SKM-1 (cell line): ENCODE measurements at regions not wholly inside any gene's neighbourhood (a gene's known extent, or its start where the extent isn't known, plus 50 kb on each side); places are given as distances from the start of the nearest gene placed in this dataset.

Source experiments
- DNase-seq: peaks from one replicate; lab custom pipeline; 2025; ENCODE audit not compliant: unreplicated experiment; lab: John Stamatoyannopoulos, UW

DNA sequence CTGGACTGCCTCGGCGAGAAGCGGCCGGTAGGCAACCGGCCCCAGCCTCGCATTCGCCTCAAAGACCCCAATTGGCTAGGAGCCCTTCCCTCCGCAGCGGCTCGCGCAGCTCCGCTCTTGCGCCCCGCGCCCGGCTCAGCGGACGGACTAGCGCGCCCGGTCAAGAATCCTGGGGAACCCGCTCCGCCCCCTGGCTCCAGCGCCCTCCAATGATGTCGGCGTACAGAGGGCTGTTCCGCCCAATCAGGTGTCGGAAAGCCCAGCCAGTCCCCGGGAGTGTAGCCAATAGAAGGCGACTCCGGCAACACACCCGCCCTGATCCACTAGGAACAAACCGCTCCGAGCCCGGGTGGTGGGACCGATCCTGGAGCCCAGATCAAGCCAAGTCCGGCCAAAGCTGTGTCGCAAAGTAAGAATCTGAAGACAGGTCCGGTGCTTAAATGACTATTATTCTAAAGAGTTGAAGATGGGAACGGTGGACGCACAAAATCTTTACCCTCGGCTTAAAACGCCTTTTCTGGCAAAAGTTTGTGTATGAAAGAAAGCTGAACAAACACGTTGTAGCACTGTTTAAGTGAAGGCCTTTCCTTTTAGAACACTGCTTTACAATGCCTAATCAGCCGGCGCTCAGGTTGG, 132.2 kb downstream of the OGFRL1 start:
- peak; percentile 20 for DNase-seq

GRCh38 chr6:71421611-71422010, 133.0 kb downstream of the OGFRL1 start:
- no peak for DNase-seq

DNA sequence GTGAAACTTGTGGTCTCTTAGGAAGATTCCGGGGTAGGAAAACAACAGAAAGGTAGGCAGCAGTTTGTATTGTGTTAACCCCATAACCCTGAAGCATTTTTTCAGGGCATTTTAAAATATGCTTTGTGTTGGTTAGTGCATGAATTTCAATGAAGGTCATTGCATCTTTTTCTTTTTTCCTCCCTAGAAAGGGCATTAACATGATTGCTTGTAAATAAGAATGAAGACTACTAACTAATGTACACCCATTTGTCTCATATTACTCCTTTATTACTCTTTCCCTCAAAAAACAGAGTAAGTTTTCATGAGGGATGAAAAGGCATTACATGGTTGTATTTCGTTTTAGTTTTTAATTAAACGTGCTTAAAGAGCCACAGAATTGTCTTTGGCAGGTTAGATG, 141.4 kb downstream of the OGFRL1 start:
- DNase-seq, result no peak

DNA sequence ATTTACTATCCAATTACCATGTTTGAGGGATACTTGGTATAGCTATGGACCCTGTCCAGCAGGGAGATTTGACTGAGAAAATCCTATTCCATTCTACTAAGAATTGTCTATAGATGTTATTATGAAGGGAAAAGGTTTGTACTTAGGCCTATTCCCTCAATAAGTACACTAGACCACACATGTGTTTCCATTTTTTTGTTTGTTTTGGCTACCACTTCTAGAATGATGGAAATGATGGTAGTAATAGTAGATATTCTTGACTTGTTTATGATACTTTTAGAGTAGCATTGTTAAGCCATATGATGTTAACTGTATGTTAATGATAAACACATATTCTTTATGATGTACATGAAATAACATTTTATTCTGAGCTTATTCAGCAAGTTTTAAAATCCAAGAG, 144.8 kb downstream of the OGFRL1 start:
- no peak for DNase-seq

GRCh38 chr6:71444222-71444621, 155.6 kb downstream of the OGFRL1 start:
- DNase-seq, result no peak

DNA sequence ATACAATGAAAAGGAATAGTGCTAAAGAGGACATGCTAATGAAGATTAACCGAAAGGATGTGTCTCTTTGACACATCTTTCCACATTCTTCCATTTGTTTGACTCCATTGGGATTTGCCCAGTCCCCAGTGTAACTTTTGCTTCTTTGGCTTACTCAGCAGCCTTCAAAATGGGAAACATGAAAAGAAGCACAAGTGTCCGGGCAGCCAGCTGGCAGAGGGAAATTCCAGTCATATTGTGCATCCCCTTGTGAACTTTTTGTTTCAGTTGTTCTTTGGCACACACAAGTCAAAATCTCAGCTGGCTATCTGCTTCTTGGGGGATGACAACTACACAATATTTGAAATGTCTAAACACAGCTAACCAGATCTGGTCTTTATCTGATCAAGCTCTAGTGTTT, 157.4 kb downstream of the OGFRL1 start:
- no peak for DNase-seq

DNA sequence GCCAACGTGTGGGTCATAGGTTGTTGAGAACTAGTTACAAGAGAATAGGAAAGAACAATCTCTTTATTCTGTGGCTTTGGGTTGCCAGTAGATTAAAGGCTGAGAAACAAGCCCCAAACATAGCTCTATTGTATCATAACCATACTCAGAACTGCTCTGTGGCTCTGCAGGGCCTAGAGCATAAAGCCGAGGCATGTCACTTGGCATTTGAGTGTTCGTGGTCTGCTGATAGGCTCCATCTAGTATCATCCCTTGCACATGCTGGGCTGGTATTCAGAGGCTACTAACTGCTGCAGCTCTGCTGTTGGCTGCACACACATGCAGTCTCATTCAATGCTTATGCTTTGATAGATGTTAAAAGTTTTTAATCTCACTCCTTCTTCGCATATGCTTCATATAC, 157.9 kb downstream of the OGFRL1 start:
- no peak for DNase-seq

DNA sequence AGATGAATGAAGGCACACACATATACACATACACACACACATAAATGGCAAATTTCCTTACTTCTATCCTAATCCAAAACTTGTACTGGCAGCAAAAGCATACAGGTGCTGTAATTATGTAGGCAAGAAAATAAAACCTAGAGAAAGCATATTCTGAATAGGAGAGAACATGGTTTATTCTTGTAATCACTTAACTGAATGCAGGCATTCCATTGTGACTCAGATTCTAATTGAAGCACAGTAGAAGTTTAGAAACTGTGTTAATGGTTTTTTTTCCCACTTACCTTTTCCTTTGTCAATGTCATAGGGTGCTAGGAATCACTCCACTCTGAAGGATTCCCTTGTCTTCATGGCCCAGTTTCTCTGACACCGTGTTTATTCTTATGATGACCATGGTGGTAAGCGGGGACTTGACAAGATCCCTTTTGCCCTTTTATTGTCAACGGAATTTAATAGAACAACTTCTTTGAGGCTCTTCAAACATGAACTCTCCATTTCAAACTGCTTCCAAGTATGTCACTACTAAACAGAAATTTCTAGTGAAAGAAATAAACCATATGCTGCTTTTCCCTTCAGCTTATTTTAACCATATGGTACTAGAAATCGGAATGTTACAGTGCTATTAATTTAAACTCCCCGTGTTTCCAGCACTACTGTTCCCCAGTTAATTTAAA, 164.2 kb downstream of the OGFRL1 start:
- no peak for DNase-seq

- DNase-seq, result no peak
Measured at GRCh38 chr6:71453371-71453706, 164.7 kb downstream of the OGFRL1 start.

GRCh38 chr6:71454056-71454455, 165.4 kb downstream of the OGFRL1 start:
- DNase-seq, result peak; percentile 21

DNA sequence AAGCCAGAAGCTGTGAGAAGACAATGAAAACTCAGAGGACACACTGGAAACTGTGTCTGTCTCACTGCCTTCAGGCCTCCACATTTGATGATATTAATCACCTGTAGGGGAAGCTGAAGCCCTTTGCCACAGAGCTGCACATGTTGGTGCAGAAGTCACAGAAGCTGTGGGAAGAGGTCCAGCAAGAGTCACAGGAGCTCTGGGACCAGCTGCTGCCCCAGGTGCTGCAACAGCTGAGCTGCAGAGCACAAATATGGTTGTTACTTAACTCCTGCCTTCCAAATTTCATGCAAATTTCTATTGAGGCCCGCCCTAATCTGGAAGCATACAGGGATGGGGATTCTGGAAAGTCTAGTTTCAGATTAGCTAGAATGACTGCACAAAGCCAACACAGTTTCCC, 169.3 kb downstream of the OGFRL1 start:
- DNase-seq, result no peak

- DNase-seq, result no peak
Measured at GRCh38 chr6:71459162-71459561, 170.6 kb downstream of the OGFRL1 start.

DNA sequence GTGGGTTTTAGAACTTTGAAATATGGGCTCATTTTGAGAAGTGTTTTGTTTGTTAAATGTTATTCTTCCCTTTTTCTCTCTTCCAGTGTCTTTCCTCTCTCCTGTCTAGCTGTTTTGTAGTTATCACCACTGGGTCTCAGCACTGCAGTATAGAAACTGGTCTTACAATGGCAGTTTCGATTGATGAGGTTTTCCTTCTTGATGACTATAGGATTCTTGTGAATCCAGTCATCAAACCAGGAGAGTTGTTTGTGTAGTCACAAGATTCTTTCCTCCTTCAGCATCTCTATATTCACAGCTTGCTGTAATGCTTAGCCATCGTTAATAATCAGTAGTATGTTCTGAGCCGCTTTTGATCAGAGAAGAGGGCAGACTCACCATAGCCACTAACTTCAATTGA, 172.3 kb downstream of the OGFRL1 start:
- no peak for DNase-seq

DNA sequence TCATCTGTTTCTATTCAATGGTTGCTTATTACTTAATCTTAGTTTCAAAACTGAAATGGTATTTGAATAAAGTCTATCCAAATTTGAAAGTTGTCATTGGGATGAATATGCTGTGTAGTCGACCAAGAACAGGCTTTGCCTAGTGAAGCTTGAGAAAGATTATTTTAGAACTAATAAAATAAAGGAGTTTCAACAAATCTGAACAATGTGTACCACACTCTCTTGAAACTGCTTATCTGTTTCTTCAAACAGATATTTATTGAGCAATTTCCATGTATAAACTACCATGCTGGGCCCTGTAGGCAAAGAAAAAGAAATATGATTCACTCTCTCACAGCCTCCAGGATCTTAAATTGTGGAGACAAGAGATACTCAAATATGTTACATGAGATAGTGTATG, 174.4 kb downstream of the OGFRL1 start:
- DNase-seq, result no peak

- no peak for DNase-seq
Measured at GRCh38 chr6:71465096-71465495, 176.5 kb downstream of the OGFRL1 start.

- DNase-seq, result no peak
Measured at GRCh38 chr6:71466362-71466761, 177.8 kb downstream of the OGFRL1 start.

GRCh38 chr6:71468038-71468437, 179.4 kb downstream of the OGFRL1 start:
- no peak for DNase-seq

DNA sequence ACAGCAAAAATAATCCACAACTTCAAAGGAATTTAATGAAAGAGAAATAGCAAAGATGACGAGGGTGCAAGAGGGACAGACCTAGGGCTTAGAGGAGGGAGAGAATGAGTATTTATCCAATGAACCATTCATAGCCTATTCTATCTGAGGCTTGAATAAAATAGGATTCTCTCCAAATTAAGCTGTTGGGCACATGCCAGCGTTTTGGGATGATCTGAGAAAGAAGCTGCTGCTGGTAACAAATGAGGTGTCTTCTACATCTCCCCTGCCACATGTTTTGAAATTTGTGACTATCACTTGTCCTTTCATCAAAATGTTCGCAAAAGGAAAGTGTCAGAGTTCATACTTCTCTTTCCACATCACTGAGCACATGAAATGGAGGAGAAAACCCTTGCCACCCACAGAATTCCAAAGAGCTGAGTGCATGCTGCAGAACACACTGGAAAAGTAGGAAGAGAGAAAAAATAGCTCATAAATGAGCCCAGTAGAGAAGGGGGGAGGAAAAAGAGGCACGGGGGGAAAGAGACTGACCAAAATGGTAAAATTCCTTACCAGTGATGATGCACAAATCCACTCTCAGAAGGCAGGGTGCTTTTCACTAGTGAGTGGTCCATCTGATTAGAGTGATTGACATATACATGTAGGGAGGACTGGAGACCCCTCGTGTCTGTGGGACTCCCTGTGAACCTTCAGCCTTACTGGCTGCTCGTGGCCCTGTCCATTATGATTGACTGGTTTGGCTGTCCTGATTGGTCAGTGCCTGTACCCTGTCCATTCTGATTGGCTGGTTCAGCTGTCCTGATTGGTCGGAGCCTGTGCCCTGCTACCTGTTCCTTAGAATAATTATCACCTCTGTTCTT, 180.5 kb downstream of the OGFRL1 start:
- no peak for DNase-seq

DNA sequence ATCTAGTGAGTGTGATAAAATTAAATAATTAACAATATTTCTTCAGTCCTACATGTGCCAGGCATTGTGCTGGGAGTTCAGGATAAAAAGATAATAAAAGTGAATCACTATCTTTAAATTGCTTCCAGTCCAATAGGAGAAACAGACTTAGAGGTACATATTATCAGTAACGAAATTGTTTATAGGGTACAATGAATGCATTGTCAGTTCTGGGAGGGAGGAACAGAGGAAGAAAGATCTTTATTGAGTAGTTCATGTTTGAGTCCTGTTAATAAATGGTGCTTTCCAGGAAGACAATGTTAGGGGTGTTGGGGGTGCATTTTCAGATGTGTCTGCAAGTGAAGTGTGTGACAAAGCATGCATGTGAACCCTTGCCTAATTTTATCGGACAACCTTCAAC, 183.1 kb downstream of the OGFRL1 start:
- no peak for DNase-seq

DNA sequence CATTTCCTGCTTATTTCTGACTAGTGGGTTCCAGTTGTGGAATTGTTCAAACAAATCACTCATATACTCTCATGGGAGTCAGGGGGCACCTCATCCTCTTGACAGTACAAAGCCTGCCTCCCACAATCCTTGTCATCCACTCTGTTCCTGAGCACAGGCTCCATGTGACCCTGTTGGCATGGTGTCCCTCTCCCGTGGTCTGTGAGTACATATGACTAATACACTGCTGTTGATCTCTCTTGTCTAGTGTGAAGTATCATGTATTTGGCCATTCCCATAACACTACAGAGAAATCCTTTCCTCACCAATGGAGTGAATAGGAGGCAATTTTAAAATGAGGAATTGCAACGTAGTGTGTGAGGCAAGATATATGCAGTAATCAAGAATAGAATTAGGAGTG, 185.3 kb downstream of the OGFRL1 start:
- DNase-seq, result no peak

DNA sequence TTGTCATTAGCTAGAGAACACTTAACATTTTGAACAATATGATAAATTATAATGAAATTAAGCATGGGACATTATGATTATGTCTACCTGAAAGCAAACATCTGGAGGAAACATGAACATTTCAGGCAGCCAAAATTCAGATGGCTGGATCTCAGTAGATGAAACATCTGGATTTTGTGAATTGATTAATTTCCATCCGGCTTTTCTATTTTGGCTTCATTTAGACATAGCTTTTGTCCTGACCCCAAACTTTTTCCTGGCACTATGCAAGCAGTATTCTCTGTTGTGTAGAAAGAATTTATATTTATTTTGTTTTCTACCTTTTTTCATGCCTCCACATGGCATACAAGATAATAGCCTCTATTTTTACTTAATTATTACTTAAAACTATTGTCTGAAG, 186.3 kb downstream of the OGFRL1 start:
- DNase-seq, result no peak

GRCh38 chr6:71476371-71476770, 187.8 kb downstream of the OGFRL1 start:
- no peak for DNase-seq
